GM12874 (cell line): ENCODE measurements at regions not wholly inside any gene's neighbourhood (a gene's known extent, or its start where the extent isn't known, plus 50 kb on each side); places are given as distances from the start of the nearest gene placed in this dataset.
A peak's percentile ranks its signal among the peaks of the same experiment; 100 is the strongest.

Experiments used
- CTCF ChIP-seq: IDR thresholded peaks from 2 replicates; pipeline ENCODE4 v1.5.1; 2011; ENCODE audit warnings: low read depth, mild to moderate bottlenecking, control low read depth, low read length, moderate library complexity; ENCODE audit not compliant: insufficient read depth

- peak; percentile 54 for TF ChIP-seq CTCF
Measured at GRCh38 chr16:86019446-86020047, 120.6 kb downstream of the IRF8 start.

DNA sequence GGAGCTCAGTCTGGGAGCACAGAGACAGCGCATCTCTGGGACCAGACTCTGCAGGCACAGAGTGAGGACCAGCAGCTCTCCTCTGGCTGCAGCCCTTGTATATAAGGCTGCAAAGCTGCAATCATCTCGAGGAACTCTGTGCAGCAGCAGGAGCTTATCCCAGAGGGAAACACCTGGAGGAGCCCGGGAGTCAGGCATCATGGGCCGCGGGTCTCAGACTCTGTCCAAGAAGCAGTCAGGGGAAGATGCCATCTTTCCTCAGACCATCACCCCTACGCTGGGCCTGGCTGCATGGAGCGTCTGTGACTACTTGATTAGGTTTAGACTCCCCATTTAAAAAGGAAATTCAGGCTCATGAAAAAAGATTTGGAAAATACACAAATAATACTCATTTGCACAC is 122.0 kb downstream of the IRF8 start:
- no peak for TF ChIP-seq CTCF

DNA sequence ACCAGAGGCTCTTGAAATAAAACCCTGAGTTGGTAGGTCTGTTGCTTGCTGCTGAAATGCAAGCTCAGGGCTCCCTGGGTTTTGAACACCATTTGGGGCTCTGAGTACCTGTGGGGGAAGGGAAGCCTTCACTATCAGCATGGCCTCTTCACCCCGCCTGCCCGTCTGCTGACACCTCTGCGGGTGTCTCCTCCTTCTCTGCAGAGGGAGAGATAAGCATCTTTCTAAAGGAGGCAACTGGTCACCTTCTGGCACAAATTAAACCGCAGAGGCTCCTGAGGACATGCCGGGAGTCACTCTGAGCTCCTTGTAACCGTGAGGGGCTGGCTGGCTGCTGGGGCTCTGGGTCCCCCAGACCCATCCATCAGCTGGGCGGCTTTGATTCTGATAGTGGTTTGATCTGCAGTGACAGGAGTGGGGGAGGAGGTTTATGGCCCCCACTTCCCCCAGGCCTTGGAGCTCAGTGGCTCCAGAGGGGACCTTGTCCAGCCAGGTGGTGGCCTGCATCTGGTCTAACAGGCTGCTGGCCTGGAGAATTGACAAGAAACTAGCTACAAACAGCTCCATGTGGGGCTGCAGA is 123.5 kb downstream of the IRF8 start:
- no peak for TF ChIP-seq CTCF

DNA sequence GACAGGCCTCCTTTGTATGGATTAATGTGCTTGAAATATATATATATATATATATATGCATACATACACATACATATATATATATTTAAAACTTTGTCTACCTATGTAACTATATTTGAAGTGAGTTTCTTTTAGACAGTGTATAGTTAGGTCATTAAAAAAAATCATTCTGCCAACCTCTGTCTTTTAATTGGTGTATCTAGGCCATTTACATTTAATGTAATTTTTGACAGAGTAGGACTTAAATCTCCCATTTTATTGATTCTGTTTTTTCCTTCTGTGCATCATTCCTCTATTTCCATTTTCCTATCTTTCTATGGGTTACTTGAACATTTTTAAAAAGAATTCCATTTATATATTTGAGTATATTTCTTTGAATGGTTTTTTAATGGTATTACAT is 125.2 kb downstream of the IRF8 start:
- TF ChIP-seq CTCF = no peak

DNA sequence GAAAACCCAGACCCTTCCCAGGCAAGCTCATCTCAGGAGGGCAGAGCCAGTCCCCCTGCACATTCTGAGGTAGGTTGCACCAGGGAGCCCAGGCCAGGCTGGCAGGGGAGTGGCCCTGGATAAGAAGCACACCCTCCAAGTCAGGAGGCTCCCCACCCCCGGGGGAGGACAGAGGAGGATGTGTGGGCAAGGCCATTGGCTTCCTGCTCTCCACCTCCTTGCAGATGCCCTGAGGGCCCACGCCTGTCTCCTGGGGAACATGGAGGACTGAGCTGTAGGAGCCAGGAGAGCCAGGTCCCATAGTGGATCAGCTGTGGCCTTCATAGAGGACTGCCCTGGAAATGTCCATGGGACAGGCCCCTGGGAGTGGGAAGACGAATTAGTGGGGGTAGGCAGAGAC is 126.7 kb downstream of the IRF8 start:
- TF ChIP-seq CTCF = no peak

GRCh38 chr16:86026171-86026910 is 127.4 kb downstream of the IRF8 start:
- TF ChIP-seq CTCF = no peak

DNA sequence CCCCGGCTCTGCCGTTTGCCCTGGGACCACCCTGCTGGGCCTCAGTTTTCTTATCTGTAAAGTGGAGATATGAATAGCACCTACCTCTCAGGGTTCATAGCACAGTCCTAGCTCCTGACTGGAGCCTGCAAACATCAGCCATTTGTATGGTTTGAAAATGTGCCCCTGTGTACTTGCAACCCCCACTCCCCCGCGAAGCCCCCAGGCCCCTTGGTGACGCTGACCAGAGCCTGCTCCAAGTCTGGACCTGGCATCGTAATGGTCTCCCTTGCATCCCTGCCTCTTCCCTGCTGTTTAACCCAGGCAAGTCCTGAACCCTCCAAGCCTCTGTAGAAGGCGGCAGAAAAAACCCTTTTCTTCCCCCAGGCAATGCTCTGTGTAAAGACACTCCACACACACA is 128.0 kb downstream of the IRF8 start:
- no peak for TF ChIP-seq CTCF
